LNCaP clone FGC (cell line): ENCODE measurements at regions not wholly inside any gene's neighbourhood (a gene's known extent, or its start where the extent isn't known, plus 50 kb on each side); places are given as distances from the start of the nearest gene placed in this dataset.

Experiments used
- DNase-seq: peaks from one replicate; pipeline ENCODE4 v3.0.0-alpha.2; 2011; ENCODE audit warnings: low read depth
- H3K4me3 ChIP-seq: 2 replicates; pipeline ENCODE4 v1.5.1; 2011; ENCODE audit warnings: mild to moderate bottlenecking, low read depth, low read length, control low read depth
- TF ChIP-seq, protein P1 (sequence below): IDR thresholded peaks from 2 replicates; pipeline ENCODE4 v1.5.1; 2012; ENCODE audit warnings: mild to moderate bottlenecking; ENCODE audit not compliant: control insufficient read depth, insufficient read depth; ENCODE audit errors: extremely low read depth

DNA sequence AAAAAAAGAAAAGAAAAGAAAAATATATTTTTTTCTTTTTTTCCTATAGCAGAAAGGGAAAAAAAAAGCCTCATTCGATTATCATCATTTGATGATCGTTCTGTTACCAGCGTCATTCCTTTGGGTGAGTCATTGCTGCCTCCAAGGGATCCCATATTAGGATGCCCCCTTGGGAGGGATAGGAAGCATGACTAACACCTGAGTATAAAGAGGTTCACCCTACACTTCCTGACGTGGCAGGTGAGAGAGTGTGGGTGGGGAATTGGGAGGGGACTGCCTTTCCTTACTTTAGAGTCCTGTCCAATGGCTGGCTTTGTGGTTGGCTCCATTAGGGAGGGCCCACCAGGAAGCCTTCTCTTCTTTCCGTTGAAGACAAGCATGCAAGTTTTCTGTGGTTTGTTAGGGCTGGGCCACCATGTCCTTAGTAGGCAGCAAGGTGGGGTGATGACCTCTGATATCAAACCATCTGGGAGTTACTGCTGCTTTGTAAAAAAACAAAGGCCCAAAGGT, 56.1 kb upstream of the FUT8 start:
- TF ChIP-seq, protein P1, sequence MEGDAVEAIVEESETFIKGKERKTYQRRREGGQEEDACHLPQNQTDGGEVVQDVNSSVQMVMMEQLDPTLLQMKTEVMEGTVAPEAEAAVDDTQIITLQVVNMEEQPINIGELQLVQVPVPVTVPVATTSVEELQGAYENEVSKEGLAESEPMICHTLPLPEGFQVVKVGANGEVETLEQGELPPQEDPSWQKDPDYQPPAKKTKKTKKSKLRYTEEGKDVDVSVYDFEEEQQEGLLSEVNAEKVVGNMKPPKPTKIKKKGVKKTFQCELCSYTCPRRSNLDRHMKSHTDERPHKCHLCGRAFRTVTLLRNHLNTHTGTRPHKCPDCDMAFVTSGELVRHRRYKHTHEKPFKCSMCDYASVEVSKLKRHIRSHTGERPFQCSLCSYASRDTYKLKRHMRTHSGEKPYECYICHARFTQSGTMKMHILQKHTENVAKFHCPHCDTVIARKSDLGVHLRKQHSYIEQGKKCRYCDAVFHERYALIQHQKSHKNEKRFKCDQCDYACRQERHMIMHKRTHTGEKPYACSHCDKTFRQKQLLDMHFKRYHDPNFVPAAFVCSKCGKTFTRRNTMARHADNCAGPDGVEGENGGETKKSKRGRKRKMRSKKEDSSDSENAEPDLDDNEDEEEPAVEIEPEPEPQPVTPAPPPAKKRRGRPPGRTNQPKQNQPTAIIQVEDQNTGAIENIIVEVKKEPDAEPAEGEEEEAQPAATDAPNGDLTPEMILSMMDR: no peak
- no peak overlapping the region for H3K4me3 ChIP-seq
- no peak for DNase-seq

DNA sequence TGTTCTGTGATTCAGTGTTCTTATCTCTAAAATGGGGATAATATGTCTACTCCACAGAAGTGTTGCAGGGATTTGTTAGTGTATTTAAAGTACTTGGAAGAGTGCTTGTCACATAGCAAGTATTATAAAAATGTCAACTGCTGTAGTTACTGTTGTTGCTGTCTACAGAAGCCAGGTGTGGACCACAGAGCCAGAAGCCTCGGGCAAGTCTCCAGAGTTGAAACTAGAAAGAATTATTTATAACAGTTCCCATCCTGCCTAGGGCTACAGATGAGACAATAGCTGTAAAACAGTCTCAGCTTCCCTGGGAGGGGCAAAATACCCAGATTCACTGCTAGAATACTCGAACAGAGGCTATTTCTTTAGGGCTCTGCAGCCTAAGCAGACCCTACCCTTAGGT, 55.4 kb upstream of the FUT8 start:
- TF ChIP-seq, protein P1: no peak
- DNase-seq: no peak
- H3K4me3 ChIP-seq: no peak overlapping the region

DNA sequence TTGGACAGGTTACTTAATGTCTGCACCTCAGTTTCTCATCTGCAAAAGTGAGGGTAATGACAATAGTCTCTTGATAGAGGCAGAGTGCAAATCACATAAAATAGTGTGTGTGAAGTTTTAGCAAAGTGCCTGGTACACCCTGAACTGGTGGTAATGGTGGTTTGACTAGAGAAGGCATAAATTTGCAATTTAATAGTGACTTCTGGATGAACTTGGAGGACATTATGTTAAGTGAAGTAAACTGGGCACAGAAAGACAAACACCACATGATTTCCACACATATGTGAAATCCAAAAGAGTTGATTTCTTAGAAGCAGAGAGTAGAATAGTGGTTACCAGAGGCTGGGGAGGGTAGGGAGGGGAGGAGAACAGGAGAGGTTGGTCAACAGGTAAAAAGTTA, 54.8 kb upstream of the FUT8 start:
- H3K4me3 ChIP-seq: no peak overlapping the region
- DNase-seq: no peak
- TF ChIP-seq, protein P1: no peak

DNA sequence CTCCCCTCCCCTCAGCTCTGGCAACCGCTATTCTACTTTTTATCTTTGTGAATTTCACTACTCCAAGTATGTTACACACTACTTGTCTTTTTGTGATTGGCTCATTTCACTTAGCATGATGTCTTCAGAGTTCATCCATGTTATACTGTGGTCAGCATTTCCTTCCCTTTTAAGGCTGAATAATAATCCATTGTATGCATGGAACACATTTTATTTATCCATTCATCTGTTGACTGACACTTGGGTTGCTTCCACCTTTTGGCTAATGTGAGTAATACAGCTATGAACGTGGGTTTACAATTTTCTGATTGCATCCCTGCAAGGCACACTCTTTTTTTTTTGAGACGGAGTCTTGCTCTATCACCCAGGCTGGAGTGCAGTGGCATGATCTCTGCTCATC, 53.0 kb upstream of the FUT8 start:
- TF ChIP-seq, protein P1: no peak
- no peak overlapping the region for H3K4me3 ChIP-seq
- no peak for DNase-seq

DNA sequence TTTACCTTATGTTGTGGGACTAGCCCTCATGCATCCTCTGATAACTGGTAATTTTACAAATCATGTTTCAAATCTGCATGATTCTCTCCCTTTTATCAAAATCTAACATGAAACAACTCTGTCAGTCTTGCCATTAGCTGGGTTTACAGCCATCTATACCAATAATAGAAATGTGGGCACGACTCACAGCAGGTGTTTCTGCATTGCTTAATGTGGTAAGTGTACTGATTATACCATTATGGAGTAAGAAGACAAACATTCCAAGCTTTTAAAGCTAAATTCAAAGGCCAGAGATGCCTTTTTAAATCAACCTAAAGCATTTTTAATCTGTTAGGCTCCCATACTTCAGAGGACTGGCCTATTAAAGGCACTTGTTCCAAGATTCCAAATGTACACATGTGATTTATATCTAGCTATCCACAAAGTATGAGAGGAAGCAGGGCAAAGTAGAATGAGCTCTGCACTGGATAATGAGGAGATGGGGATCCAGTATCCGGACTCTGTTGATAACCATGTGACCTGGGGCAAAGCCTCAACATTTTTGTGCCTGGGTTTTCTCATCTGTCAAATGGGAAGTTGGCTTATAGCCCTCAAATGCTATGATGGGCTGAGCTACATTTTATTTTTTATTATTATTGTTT, 52.3 kb upstream of the FUT8 start:
- no peak overlapping the region for H3K4me3 ChIP-seq
- TF ChIP-seq, protein P1: no peak
- DNase-seq: no peak

DNA sequence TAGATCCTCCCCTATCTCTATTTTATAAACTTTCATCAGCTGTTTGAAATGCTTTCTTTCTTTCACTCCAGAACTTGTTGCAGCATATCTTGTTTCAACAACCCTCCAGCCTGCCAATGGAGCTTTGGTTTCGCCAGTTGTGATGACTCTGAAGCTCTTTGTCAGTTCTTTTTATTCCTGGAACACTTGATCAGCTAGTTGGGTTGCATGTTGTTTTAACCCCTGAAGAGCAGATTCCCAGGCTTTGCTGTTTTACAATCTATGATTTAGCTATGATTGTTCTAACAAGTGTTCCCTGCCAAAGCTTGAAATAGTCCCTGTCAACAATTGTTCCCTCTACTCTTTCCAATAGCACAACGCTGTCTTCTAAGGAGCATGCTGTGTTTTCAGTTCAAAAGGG, 50.6 kb upstream of the FUT8 start:
- TF ChIP-seq, protein P1: no peak
- DNase-seq: no peak
- H3K4me3 ChIP-seq: no peak overlapping the region
